Fibroblast of lung (primary cell): ENCODE measurements at regions not wholly inside any gene's neighbourhood (a gene's known extent, or its start where the extent isn't known, plus 50 kb on each side); places are given as distances from the start of the nearest gene placed in this dataset.

Experiments
- EZH2 ChIP-seq: IDR thresholded peaks from 2 replicates; pipeline ENCODE4 v1.5.1; 2012; ENCODE audit warnings: low read length, control low read depth, mild to moderate bottlenecking; ENCODE audit errors: missing control alignments
- TF ChIP-seq, protein P1 (sequence below), 2 donors: IDR thresholded peaks in 1 of 2; conservative IDR thresholded peaks in 1 of 2; 1 replicate in 1 of 2; 2 replicates in 1 of 2; pipeline ENCODE4 v1.5.1; 2011 to 2012; ENCODE audit warnings: low read length in 2 of 2, control low read depth in 1 of 2, inconsistent platforms in 1 of 2, low read depth in 1 of 2, mild to moderate bottlenecking in 1 of 2

DNA sequence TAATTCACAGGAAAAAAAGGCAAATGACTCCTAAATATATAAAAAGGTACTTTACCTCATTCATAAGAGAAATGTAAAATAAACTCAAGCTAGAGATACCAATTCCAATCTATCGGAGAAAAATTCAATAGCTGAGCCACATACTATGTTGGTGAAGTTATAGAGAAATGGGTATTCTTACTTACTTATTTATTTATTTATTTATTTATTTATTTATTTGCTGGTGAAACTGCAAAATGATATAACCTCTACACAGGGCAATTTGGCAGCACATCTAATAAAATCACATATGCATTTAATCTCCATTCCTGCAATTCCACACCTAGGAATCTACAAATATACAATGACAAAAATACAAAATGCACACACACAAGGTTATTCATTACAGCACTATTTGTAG lies 117.5 kb upstream of the TMEM168 start:
- TF ChIP-seq EZH2 = no peak
- TF ChIP-seq, protein P1, sequence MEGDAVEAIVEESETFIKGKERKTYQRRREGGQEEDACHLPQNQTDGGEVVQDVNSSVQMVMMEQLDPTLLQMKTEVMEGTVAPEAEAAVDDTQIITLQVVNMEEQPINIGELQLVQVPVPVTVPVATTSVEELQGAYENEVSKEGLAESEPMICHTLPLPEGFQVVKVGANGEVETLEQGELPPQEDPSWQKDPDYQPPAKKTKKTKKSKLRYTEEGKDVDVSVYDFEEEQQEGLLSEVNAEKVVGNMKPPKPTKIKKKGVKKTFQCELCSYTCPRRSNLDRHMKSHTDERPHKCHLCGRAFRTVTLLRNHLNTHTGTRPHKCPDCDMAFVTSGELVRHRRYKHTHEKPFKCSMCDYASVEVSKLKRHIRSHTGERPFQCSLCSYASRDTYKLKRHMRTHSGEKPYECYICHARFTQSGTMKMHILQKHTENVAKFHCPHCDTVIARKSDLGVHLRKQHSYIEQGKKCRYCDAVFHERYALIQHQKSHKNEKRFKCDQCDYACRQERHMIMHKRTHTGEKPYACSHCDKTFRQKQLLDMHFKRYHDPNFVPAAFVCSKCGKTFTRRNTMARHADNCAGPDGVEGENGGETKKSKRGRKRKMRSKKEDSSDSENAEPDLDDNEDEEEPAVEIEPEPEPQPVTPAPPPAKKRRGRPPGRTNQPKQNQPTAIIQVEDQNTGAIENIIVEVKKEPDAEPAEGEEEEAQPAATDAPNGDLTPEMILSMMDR (conservative IDR thresholded peaks at IDR 0.05 in 1 of 2, IDR thresholded peaks at IDR 0.05 in 1 of 2; ENCODE audit: low read depth in 1 of 2, low read length in 2 of 2) = no peak
